SH-SY5Y (cell line): ENCODE measurements at regions not wholly inside any gene's neighbourhood (a gene's known extent, or its start where the extent isn't known, plus 50 kb on each side); places are given as distances from the start of the nearest gene placed in this dataset.

Experiments
- GATA2 ChIP-seq: IDR thresholded peaks from 2 replicates; pipeline ENCODE4 v1.6.1; 2011; ENCODE audit warnings: mild to moderate bottlenecking, low read depth, low read length
- GATA3 ChIP-seq: IDR thresholded peaks from 2 replicates; pipeline ENCODE4 v1.6.1; 2011; ENCODE audit warnings: low read depth, mild to moderate bottlenecking, low read length, moderate library complexity

- TF ChIP-seq GATA2 = no peak
- no peak for TF ChIP-seq GATA3
Observed at GRCh38 chr11:26830757-26831156, 108.9 kb upstream of the SLC5A12 start.
